Trophoblast cell (in vitro differentiated cells and primary cell): ENCODE measurements at regions not wholly inside any gene's neighbourhood (a gene's known extent, or its start where the extent isn't known, plus 50 kb on each side); places are given as distances from the start of the nearest gene placed in this dataset.

Experiments
- DNase-seq, 2 donors: peaks; one replicate each; pipeline ENCODE4 v3.0.0-alpha.2; 2016
- H2AFZ ChIP-seq: 2 replicates; pipeline ENCODE4 v1.6.1; 2013; ENCODE audit warnings: low read length, moderate library complexity, mild to moderate bottlenecking; ENCODE audit not compliant: insufficient read depth, poor library complexity
- H2AK5ac ChIP-seq: 2 replicates; pipeline ENCODE4 v1.6.1; 2013; ENCODE audit warnings: mild to moderate bottlenecking, low read length
- H2BK120ac ChIP-seq: 2 replicates; pipeline ENCODE4 v1.6.1; 2013; ENCODE audit warnings: low read length, mild to moderate bottlenecking, moderate library complexity; ENCODE audit not compliant: insufficient read depth, poor library complexity
- H2BK12ac ChIP-seq: 2 replicates; pipeline ENCODE4 v1.6.1; 2013; ENCODE audit warnings: mild to moderate bottlenecking, low read length, moderate library complexity
- H2BK5ac ChIP-seq: 2 replicates; pipeline ENCODE4 v1.6.1; 2013; ENCODE audit warnings: low read length, low read depth, moderate library complexity, mild to moderate bottlenecking; ENCODE audit not compliant: poor library complexity
- H3K14ac ChIP-seq: 2 replicates; pipeline ENCODE4 v1.6.1; 2013; ENCODE audit warnings: mild to moderate bottlenecking, low read length
- H3K18ac ChIP-seq: 2 replicates; pipeline ENCODE4 v1.6.1; 2013; ENCODE audit warnings: mild to moderate bottlenecking, low read length
- H3K23ac ChIP-seq: 2 replicates; pipeline ENCODE4 v1.6.1; 2013; ENCODE audit warnings: low read length
- H3K27ac ChIP-seq: 2 replicates; pipeline ENCODE4 v1.5.1; 2013; ENCODE audit warnings: low read depth, mild to moderate bottlenecking, inconsistent platforms, low read length, moderate library complexity
- H3K27me3 ChIP-seq: 2 replicates; pipeline ENCODE4 v1.6.1; 2013; ENCODE audit warnings: inconsistent platforms, mild to moderate bottlenecking, low read length, moderate library complexity; ENCODE audit not compliant: insufficient read depth
- H3K36me3 ChIP-seq, 2 experiments: 1 replicate in 1 of 2; 2 replicates in 1 of 2; pipeline ENCODE4 v1.6.1; 2013; ENCODE audit warnings: low read length in 2 of 2, mild to moderate bottlenecking in 2 of 2, moderate library complexity in 1 of 2; ENCODE audit not compliant: insufficient read depth in 2 of 2, control insufficient read depth in 1 of 2
- H3K4ac ChIP-seq: 2 replicates; pipeline ENCODE4 v1.6.1; 2013; ENCODE audit warnings: low read depth, mild to moderate bottlenecking, low read length, moderate library complexity
- H3K4me1 ChIP-seq, 2 experiments: 1 replicate in 1 of 2; 2 replicates in 1 of 2; pipeline ENCODE4 v1.6.1; 2013; ENCODE audit warnings: low read length in 2 of 2, mild to moderate bottlenecking in 2 of 2, moderate library complexity in 1 of 2; ENCODE audit not compliant: insufficient read depth in 2 of 2, control insufficient read depth in 1 of 2
- H3K4me2 ChIP-seq: 2 replicates; pipeline ENCODE4 v1.6.1; 2013; ENCODE audit warnings: inconsistent platforms, mild to moderate bottlenecking, low read length, moderate library complexity
- H3K4me3 ChIP-seq: 2 replicates; pipeline ENCODE4 v1.5.1; 2013; ENCODE audit warnings: mild to moderate bottlenecking, low read depth, low read length, inconsistent platforms
- H3K79me1 ChIP-seq: one replicate; pipeline ENCODE4 v1.6.1; 2013; ENCODE audit warnings: low read length
- H3K79me2 ChIP-seq: 2 replicates; pipeline ENCODE4 v1.6.1; 2013; ENCODE audit warnings: low read length, mild to moderate bottlenecking; ENCODE audit not compliant: control insufficient read depth, insufficient read depth, poor library complexity
- H3K9ac ChIP-seq: 2 replicates; pipeline ENCODE4 v1.6.1; 2013; ENCODE audit warnings: mild to moderate bottlenecking, low read length
- H3K9me3 ChIP-seq: 2 replicates; pipeline ENCODE4 v1.6.1; 2013; ENCODE audit warnings: low read depth, mild to moderate bottlenecking, control low read depth, inconsistent platforms, low read length; ENCODE audit not compliant: insufficient read depth
- H4K12ac ChIP-seq: 2 replicates; pipeline ENCODE4 v1.6.1; 2013; ENCODE audit warnings: low read depth, mild to moderate bottlenecking, low read length, moderate library complexity
- H4K8ac ChIP-seq: 2 replicates; pipeline ENCODE4 v1.6.1; 2013; ENCODE audit warnings: low read depth, mild to moderate bottlenecking, low read length, moderate library complexity
- H4K91ac ChIP-seq: one replicate; pipeline ENCODE4 v1.6.1; 2013; ENCODE audit warnings: low read depth, mild to moderate bottlenecking, low read length, moderate library complexity
- WGBS: extraction: QIAGEN DNeasy Blood & Tissue Kit; methylation state at CpG from one replicate; pipeline ENCODE4 v1.1.7; 2013; ENCODE audit warnings: missing lambda C conversion rate; ENCODE audit not compliant: insufficient read length, insufficient coverage; ENCODE audit errors: extremely low coverage; 5-methylcytosine and 5-hydroxymethylcytosine counted together

DNA sequence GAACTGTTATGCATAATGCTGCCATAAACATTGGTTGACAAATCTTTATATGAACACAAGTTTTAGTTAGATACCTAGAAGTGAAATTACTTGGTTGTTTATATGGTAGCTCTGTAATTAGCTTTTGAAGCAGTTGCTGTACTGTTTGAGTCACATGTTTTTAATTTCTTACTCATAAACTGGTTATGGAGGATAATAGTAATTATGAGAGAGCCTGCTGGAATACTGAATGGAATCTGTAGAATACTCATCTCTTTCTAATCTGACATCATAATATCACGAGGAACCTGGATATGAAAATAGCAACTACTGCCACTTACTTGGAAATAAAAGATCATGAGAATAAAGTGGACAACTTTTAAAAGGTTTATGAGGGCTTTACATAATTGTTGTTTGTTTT lies 509.2 kb downstream of the CETN3 start:
- no peak overlapping the region for H2BK120ac ChIP-seq
- H3K27me3 ChIP-seq: no peaks in the 10 kb centered on the region
- no peak for DNase-seq
- no peak overlapping the region for H2AK5ac ChIP-seq
- H3K36me3 ChIP-seq: no peaks in the 10 kb centered on the region
- H4K12ac ChIP-seq: no peak overlapping the region
- no peak overlapping the region for H2BK12ac ChIP-seq
- H3K79me2 ChIP-seq: no peaks in the 10 kb centered on the region
- H3K9me3 ChIP-seq: no peaks in the 10 kb centered on the region
- H2BK5ac ChIP-seq: no peak overlapping the region
- H3K14ac ChIP-seq: no peak overlapping the region
- H3K27ac ChIP-seq: no peak overlapping the region
- H3K4ac ChIP-seq: no peak overlapping the region
- no peak overlapping the region for H2AFZ ChIP-seq
- no peak overlapping the region for H3K23ac ChIP-seq
- H3K9ac ChIP-seq: no peak overlapping the region
- no CpG with 5 or more reads among the region's 1 CpG for WGBS
- no peaks in the 10 kb centered on the region for H3K79me1 ChIP-seq
- H3K4me1 ChIP-seq: no peaks in the 10 kb centered on the region
- no peak overlapping the region for H3K4me3 ChIP-seq
- no peak overlapping the region for H4K8ac ChIP-seq
- H4K91ac ChIP-seq: no peak overlapping the region
- H3K4me2 ChIP-seq: no peak overlapping the region
- H3K18ac ChIP-seq: no peak overlapping the region

- no peak overlapping the region for H2AK5ac ChIP-seq
- no peaks in the 10 kb centered on the region for H3K9me3 ChIP-seq
- no peaks in the 10 kb centered on the region for H3K27me3 ChIP-seq
- H3K23ac ChIP-seq: no peak overlapping the region
- H3K79me2 ChIP-seq: no peaks in the 10 kb centered on the region
- H3K27ac ChIP-seq: no peak overlapping the region
- DNase-seq: no peak
- H3K4me1 ChIP-seq: no peaks in the 10 kb centered on the region
- H3K9ac ChIP-seq: no peak overlapping the region
- H3K4ac ChIP-seq: no peak overlapping the region
- no peak overlapping the region for H2BK12ac ChIP-seq
- H3K79me1 ChIP-seq: no peaks in the 10 kb centered on the region
- no peak overlapping the region for H2BK5ac ChIP-seq
- H4K12ac ChIP-seq: no peak overlapping the region
- H3K4me3 ChIP-seq: no peak overlapping the region
- H4K91ac ChIP-seq: no peak overlapping the region
- H2BK120ac ChIP-seq: no peak overlapping the region
- no peak overlapping the region for H2AFZ ChIP-seq
- H3K4me2 ChIP-seq: no peak overlapping the region
- H3K14ac ChIP-seq: no peak overlapping the region
- H3K18ac ChIP-seq: no peak overlapping the region
- no peak overlapping the region for H4K8ac ChIP-seq
- H3K36me3 ChIP-seq: no peaks in the 10 kb centered on the region
Measured at GRCh38 chr5:89899559-89899958, 510.0 kb downstream of the CETN3 start.

- no peak overlapping the region for H3K23ac ChIP-seq
- no peak overlapping the region for H3K4me2 ChIP-seq
- H4K8ac ChIP-seq: no peak overlapping the region
- H3K4me3 ChIP-seq: no peak overlapping the region
- no peak overlapping the region for H2BK12ac ChIP-seq
- H3K27ac ChIP-seq: no peak overlapping the region
- H3K36me3 ChIP-seq: no peaks in the 10 kb centered on the region
- H3K9ac ChIP-seq: no peak overlapping the region
- no peak overlapping the region for H2BK5ac ChIP-seq
- no peak overlapping the region for H3K18ac ChIP-seq
- H3K27me3 ChIP-seq: no peaks in the 10 kb centered on the region
- H3K79me2 ChIP-seq: no peaks in the 10 kb centered on the region
- no peaks in the 10 kb centered on the region for H3K9me3 ChIP-seq
- no peak overlapping the region for H4K12ac ChIP-seq
- H3K14ac ChIP-seq: no peak overlapping the region
- H3K79me1 ChIP-seq: no peaks in the 10 kb centered on the region
- WGBS: no CpG with 5 or more reads among the region's 2 CpGs
- DNase-seq: no peak
- no peak overlapping the region for H4K91ac ChIP-seq
- H3K4ac ChIP-seq: no peak overlapping the region
- no peak overlapping the region for H2BK120ac ChIP-seq
- no peak overlapping the region for H2AK5ac ChIP-seq
- no peaks in the 10 kb centered on the region for H3K4me1 ChIP-seq
- H2AFZ ChIP-seq: no peak overlapping the region
Measured at GRCh38 chr5:89893546-89893945, 516.0 kb downstream of the CETN3 start.

GRCh38 chr5:89885670-89886069 lies 523.9 kb downstream of the CETN3 start:
- no peak overlapping the region for H4K8ac ChIP-seq
- H2AK5ac ChIP-seq: no peak overlapping the region
- no peaks in the 10 kb centered on the region for H3K79me2 ChIP-seq
- H3K4me1 ChIP-seq: no peaks in the 10 kb centered on the region
- no peaks in the 10 kb centered on the region for H3K79me1 ChIP-seq
- no peak overlapping the region for H3K4me3 ChIP-seq
- H3K27ac ChIP-seq: no peak overlapping the region
- no peak overlapping the region for H4K12ac ChIP-seq
- no peak overlapping the region for H3K23ac ChIP-seq
- DNase-seq: no peak
- H3K9me3 ChIP-seq: no peaks in the 10 kb centered on the region
- H3K14ac ChIP-seq: no peak overlapping the region
- no peak overlapping the region for H2BK5ac ChIP-seq
- H2AFZ ChIP-seq: no peak overlapping the region
- no peak overlapping the region for H3K4ac ChIP-seq
- H3K36me3 ChIP-seq: no peaks in the 10 kb centered on the region
- H2BK120ac ChIP-seq: no peak overlapping the region
- no peak overlapping the region for H2BK12ac ChIP-seq
- no peak overlapping the region for H4K91ac ChIP-seq
- H3K9ac ChIP-seq: no peak overlapping the region
- H3K4me2 ChIP-seq: no peak overlapping the region
- no peak overlapping the region for H3K18ac ChIP-seq
- H3K27me3 ChIP-seq: no peaks in the 10 kb centered on the region

DNA sequence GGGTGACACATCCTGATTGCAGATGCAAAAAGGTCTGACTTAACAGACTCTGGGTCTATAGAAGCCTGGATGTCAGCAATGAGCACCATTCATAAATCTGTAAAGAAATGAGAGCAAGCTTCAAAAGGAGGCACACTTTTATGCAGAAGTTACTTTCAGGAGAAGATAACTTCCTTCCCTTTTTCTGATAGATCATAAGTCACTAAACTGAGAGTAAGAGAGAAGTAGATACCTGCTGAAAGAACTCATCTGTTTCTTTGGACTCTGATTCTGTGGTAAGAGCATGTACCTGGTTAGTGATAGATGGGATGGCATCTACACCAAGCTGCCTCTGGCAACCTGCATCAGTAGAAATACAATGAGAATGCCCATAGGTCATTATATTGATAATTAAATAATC lies 525.6 kb downstream of the CETN3 start:
- H3K79me2 ChIP-seq: no peaks in the 10 kb centered on the region
- no peak overlapping the region for H2AK5ac ChIP-seq
- H4K8ac ChIP-seq: no peak overlapping the region
- no peak overlapping the region for H4K12ac ChIP-seq
- no peaks in the 10 kb centered on the region for H3K79me1 ChIP-seq
- H3K9me3 ChIP-seq: no peaks in the 10 kb centered on the region
- H3K27ac ChIP-seq: no peak overlapping the region
- H2BK120ac ChIP-seq: no peak overlapping the region
- H3K36me3 ChIP-seq: no peaks in the 10 kb centered on the region
- DNase-seq: no peak
- H2AFZ ChIP-seq: no peak overlapping the region
- no peak overlapping the region for H2BK12ac ChIP-seq
- H3K4me3 ChIP-seq: no peak overlapping the region
- no peak overlapping the region for H3K23ac ChIP-seq
- H3K4me1 ChIP-seq: no peaks in the 10 kb centered on the region
- H3K18ac ChIP-seq: no peak overlapping the region
- H3K4me2 ChIP-seq: no peak overlapping the region
- no peak overlapping the region for H2BK5ac ChIP-seq
- no peaks in the 10 kb centered on the region for H3K27me3 ChIP-seq
- H3K9ac ChIP-seq: no peak overlapping the region
- H3K14ac ChIP-seq: no peak overlapping the region
- H4K91ac ChIP-seq: no peak overlapping the region
- H3K4ac ChIP-seq: no peak overlapping the region
